GM08714 (cell line): ENCODE measurements at regions not wholly inside any gene's neighbourhood (a gene's known extent, or its start where the extent isn't known, plus 50 kb on each side); places are given as distances from the start of the nearest gene placed in this dataset.
"Not testable (repeated sequence)": the region's sequence is repeated elsewhere in the genome, so short reads cannot be mapped to it uniquely, and the experiment has no call there.

Experiments
- H3K4me3 ChIP-seq: fragments of 200-500 bp; sonication (Bioruptor generic); 2 replicates; pipeline ENCODE4 v1.5.1; 2014; ENCODE audit warnings: mild to moderate bottlenecking, low read length, inconsistent platforms
- ZNF274 ChIP-seq: IDR thresholded peaks from 2 replicates; pipeline ENCODE4 v1.6.1; 2012; ENCODE audit warnings: mild to moderate bottlenecking, low read depth, low read length

DNA sequence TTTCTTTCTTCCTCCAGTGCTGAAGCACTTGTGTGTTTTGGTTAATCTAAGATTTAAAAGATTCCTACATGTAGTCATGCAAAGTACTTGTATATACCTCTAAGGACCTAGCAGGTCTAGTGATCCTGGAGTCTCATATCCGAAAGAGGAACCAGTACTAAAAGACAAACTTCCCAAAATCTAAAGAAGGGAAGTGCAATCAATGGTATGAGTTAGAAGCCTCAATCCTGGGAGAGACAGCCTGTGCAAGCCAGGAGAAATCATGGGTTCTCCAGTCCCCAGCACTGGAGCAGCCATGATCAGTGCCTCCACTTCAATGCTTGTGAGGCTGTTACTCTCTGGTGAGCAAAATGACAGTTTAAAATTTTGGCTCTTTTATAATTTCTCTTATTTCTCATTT is 277.4 kb downstream of the DAD1 start:
- no peak overlapping the region for H3K4me3 ChIP-seq
- TF ChIP-seq ZNF274, result no peak

- no peak for TF ChIP-seq ZNF274
Measured at GRCh38 chr14:22305607-22306006, 283.4 kb downstream of the DAD1 start.

GRCh38 chr14:22304326-22304725 is 284.7 kb downstream of the DAD1 start:
- no peak for TF ChIP-seq ZNF274
- H3K4me3 ChIP-seq, result no peak overlapping the region

More at GRCh38 chr14:22305607-22306006, 283.4 kb downstream of the DAD1 start:
- H3K4me3 ChIP-seq, result no peak overlapping the region

DNA sequence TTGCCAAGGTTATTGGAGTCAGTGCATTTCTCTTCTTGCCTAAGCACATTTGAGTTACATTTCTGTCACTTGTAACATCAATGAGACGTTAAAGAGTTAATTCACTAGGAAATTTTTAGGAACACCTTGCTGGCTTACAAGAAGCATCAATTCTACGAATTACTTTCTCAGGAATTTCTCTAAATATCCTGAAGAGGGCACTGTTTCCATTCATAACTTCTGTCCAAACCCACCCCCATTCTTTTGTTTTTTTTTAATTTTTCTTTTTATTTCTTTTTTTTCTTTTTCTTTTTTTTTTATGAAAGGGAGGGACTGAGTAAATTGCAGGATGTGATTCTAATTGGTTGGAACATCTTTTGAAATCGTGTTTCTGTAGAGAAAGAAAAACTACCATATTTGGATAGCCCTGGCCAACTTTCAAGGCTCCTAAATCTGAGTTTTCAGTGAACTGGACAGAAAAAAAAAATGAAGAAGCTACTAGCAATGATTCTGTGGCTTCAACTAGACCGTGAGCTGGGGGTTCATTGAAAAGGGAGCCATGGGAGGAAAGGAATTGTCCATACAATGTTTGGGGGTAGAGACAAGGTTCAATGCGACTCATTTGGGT is 285.3 kb downstream of the DAD1 start:
- no peak overlapping the region for H3K4me3 ChIP-seq
- TF ChIP-seq ZNF274, result no peak

GRCh38 chr14:22300646-22301045 is 288.4 kb downstream of the DAD1 start:
- no peak for TF ChIP-seq ZNF274
- H3K4me3 ChIP-seq, result no peak overlapping the region

DNA sequence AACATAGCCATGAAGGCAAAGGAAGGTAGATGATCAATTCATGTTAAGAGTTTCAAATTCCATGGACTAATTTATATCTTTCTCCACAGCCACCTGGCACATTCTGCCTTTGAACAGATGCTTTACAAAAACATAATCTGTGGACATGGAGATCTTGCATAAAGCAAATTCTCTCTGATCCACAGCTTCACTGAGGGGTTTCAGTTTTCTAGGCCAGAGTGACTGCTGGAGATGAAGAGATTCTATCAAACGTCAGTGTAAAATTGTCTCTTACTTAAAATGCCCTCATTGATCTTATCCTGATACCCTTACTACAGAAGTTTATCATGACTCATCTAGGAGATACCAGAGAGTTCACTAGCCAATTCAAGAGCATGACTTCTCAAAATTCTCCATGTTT is 291.6 kb downstream of the DAD1 start:
- no peak overlapping the region for H3K4me3 ChIP-seq
- TF ChIP-seq ZNF274, result no peak

DNA sequence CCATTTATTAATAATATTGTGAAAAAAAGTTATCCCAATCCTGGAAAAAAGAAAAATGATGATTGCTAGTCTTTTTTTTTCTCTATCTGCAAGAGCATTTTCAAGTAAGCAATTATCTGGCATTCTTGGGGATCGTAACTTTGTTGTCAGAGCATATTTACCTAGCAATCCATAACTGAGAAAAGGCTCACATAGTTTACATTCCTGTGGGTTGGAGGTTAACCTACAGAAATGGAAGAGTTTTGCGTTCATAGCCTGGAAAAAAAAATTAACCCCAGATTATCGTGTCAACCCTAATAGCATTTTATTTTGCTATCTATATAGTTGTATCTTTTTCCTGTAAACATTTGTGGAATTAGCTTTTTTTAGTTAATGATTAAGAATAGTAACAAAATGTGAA is 292.3 kb downstream of the DAD1 start:
- TF ChIP-seq ZNF274, result no peak

GRCh38 chr14:22296088-22296487 is 292.9 kb downstream of the DAD1 start:
- no peak for TF ChIP-seq ZNF274
- H3K4me3 ChIP-seq, result no peak overlapping the region

More for the DNA sequence above, 292.3 kb downstream of the DAD1 start:
- no peak overlapping the region for H3K4me3 ChIP-seq

DNA sequence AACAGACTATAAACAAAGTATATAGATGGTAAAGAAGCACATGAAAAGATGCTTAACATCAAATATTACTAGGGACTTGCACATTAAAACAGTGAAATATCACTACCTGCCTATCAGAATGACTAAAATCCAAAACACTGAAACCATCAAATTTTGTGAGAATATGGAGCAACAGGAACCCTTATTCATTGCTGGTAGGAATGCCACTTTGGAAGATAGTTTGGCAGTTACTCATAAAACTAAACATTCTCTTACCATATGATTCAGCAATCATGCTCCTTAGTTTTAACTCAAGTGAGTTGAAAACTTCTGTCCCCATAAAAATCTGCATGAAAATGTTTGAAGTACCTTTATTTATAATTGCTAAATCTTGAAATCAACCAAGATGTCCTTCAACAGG is 297.6 kb downstream of the DAD1 start:
- TF ChIP-seq ZNF274, result no peak
- no peak overlapping the region for H3K4me3 ChIP-seq

DNA sequence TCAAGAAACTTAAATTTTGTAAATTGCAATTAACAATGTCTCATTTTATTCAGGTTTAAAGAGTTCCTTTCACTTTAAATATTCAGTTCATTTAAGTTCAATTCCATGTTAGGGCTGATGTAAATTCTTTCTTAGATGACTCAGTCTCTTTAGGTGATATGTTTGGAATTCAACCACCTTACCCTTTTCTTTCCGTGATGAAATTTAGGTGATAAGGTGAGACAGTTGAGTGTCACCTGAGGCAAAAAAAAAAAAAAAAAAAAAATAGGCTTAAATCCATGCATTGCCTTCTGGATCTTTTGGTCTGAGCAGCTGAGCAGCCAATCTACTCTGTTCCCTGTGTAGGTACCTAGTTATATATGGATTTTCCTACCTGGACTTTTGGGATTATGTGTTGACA is 299.5 kb downstream of the DAD1 start:
- TF ChIP-seq ZNF274, result no peak
- H3K4me3 ChIP-seq, result no peak overlapping the region

- no peak for TF ChIP-seq ZNF274
- no peak overlapping the region for H3K4me3 ChIP-seq
Measured at GRCh38 chr14:22285991-22286390, 303.0 kb downstream of the DAD1 start.

DNA sequence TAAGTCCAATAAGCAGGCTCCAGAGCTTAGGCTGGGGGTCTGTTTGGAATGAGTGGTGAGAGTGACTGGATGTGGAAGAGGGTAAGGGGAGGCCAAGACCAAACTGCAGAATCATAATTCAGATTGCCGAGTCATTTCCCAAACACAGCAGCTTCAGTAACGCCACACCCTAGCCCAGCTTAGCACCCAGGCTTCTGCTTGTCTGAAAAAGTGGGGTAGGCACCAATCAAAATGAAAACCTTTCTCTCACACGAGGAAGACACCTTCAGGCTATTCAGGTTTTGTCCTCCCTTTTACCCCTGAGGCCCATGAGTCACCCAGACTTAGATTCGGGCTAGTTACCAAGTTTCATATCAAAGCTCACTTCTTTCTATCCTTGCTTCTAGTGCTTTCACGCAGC is 306.1 kb downstream of the DAD1 start:
- no peak for TF ChIP-seq ZNF274
- no peak overlapping the region for H3K4me3 ChIP-seq

DNA sequence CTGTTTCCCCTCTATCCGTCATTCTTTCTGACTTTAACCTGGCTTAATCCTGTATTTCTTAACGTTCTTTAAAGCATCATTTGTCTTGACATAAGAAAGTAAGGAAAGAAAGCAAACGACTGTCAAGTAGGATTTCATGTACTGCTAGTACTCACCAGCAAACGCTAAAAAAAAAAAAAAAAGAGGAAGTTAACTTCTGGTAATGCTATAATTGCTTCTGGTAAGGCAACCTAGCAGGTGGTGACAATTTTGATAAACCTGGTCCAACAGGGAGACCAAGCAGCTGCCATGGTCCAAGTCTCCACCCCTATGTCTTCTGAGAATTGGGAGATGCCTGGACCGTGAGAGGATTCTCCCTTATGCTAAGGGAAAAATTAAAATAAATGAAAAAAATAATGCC is 306.6 kb downstream of the DAD1 start:
- H3K4me3 ChIP-seq, result no peak overlapping the region
- no peak for TF ChIP-seq ZNF274

GRCh38 chr14:22281447-22281874 is 307.6 kb downstream of the DAD1 start:
- H3K4me3 ChIP-seq, result not testable (repeated sequence)

GRCh38 chr14:22280497-22281316 is 308.3 kb downstream of the DAD1 start:
- no peak overlapping the region for H3K4me3 ChIP-seq

More at GRCh38 chr14:22280497-22281316, 308.3 kb downstream of the DAD1 start:
- no peak for TF ChIP-seq ZNF274
